ENCODE measurements at regions not wholly inside any gene's neighbourhood (a gene's known extent, or its start where the extent isn't known, plus 50 kb on each side); places are given as distances from the start of the nearest gene placed in this dataset.

- WGBS = 84% methylated on average over 4 of the region's 4 CpGs
- H3K27ac ChIP-seq = no peak overlapping the region
- H3K9me3 ChIP-seq = no peaks in the 10 kb centered on the region
- no peaks in the 10 kb centered on the region for H3K4me1 ChIP-seq
- no peaks in the 10 kb centered on the region for H3K36me3 ChIP-seq
- H3K27me3 ChIP-seq = no peaks in the 10 kb centered on the region
- TF ChIP-seq POLR2A (IDR thresholded peaks at IDR 0.05) (no peak), POLR2AphosphoS5 (IDR thresholded peaks at IDR 0.05) (no peak), EP300 (IDR thresholded peaks at IDR 0.05) (no peak)
- TF ChIP-seq, protein P1, sequence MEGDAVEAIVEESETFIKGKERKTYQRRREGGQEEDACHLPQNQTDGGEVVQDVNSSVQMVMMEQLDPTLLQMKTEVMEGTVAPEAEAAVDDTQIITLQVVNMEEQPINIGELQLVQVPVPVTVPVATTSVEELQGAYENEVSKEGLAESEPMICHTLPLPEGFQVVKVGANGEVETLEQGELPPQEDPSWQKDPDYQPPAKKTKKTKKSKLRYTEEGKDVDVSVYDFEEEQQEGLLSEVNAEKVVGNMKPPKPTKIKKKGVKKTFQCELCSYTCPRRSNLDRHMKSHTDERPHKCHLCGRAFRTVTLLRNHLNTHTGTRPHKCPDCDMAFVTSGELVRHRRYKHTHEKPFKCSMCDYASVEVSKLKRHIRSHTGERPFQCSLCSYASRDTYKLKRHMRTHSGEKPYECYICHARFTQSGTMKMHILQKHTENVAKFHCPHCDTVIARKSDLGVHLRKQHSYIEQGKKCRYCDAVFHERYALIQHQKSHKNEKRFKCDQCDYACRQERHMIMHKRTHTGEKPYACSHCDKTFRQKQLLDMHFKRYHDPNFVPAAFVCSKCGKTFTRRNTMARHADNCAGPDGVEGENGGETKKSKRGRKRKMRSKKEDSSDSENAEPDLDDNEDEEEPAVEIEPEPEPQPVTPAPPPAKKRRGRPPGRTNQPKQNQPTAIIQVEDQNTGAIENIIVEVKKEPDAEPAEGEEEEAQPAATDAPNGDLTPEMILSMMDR (IDR thresholded peaks at IDR 0.05) = no peak
- H3K4me3 ChIP-seq = no peak overlapping the region
- DNase-seq (ENCODE audit: low spot score in 2 of 2) = no peak
Observed at GRCh38 chr2:194925742-194926141, 731.3 kb upstream of the SLC39A10 start.

DNA sequence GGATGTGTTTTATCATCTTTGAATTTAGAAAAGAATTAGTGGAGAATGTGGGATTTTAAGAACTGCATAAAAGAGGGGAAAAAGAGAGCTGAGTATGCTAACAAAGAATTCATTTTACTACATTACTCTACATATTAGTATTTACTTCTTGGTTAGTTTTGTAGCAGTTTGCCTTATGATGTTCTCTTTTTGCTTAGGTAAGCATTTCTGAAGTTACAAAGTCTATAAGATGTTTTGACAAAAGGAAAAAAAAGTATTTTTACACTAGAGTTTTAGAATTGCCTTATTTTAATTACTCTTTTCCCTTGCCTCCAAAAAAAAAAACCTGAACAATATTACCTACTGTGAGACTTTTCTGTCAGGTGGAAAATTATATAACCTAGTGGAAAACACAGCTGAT, 739.5 kb upstream of the SLC39A10 start:
- no peak for DNase-seq (ENCODE audit: low spot score in 2 of 2)
- H3K27ac ChIP-seq = no peak overlapping the region
- no peak overlapping the region for H3K4me3 ChIP-seq
- H3K9me3 ChIP-seq = no peaks in the 10 kb centered on the region
- H3K27me3 ChIP-seq = no peaks in the 10 kb centered on the region
- no peaks in the 10 kb centered on the region for H3K4me1 ChIP-seq
- TF ChIP-seq POLR2A (IDR thresholded peaks at IDR 0.05) = no peak
- TF ChIP-seq, protein P1 (IDR thresholded peaks at IDR 0.05) = no peak
- no peak for TF ChIP-seq EP300 (IDR thresholded peaks at IDR 0.05)
- no peak for TF ChIP-seq POLR2AphosphoS5 (IDR thresholded peaks at IDR 0.05)
- no peaks in the 10 kb centered on the region for H3K36me3 ChIP-seq

DNA sequence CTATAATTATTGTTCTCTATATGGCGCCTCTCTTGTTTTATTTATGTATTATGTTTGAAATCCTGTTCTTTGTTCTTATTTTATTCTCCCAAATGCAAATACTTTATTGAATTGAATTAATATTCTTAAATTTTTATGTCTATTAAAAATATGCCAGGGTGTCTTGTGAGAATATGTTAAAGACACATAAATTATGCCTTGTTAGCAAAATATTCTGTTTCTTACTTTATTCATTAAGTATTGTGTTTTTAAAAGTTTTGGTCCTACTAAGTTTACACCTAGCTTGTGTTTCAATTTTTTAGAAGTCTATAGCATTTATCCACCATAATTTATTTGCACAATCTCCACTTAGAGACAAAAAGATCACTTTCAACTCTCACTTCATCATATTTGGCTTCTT, 741.5 kb upstream of the SLC39A10 start:
- Histone ChIP-seq H3K27me3 (no peaks in the 10 kb centered on the region), H3K9me3 (no peaks in the 10 kb centered on the region), H3K36me3 (no peaks in the 10 kb centered on the region), H3K27ac (no peak overlapping the region), H3K4me1 (no peaks in the 10 kb centered on the region), H3K4me3 (no peak overlapping the region)
- 88% methylated on average over 1 of the region's 1 CpG for WGBS
- TF ChIP-seq EP300 (IDR thresholded peaks at IDR 0.05) (no peak), POLR2A (IDR thresholded peaks at IDR 0.05) (no peak), POLR2AphosphoS5 (IDR thresholded peaks at IDR 0.05) (no peak)
- TF ChIP-seq, protein P1 (IDR thresholded peaks at IDR 0.05) = no peak
- DNase-seq (ENCODE audit: low spot score in 2 of 2) = no peak

DNA sequence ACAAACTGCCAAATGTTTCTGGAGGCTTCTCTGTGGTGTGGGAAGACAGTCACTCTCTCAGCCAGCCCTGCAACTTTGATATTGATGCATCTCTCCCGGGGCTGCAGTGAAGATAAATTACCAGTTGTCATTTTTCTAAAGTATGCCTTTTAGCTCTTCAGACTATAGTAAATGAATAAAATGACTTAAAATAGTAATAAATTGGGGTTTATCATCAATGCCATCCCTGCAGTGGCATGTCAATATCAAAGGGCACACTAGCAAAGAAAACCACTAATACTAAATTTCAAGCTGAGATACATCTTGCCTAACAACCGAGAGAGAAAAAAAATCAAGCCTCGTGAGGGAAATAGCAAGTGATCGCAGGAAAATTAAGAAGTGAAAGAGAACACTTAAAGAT, 749.5 kb upstream of the SLC39A10 start:
- 59% methylated on average over 4 of the region's 4 CpGs for WGBS
- TF ChIP-seq POLR2AphosphoS5 (IDR thresholded peaks at IDR 0.05) (no peak), EP300 (IDR thresholded peaks at IDR 0.05) (no peak), POLR2A (IDR thresholded peaks at IDR 0.05) (no peak)
- TF ChIP-seq, protein P1 (IDR thresholded peaks at IDR 0.05) = no peak
- Histone ChIP-seq H3K4me3 (no peak overlapping the region), H3K36me3 (no peaks in the 10 kb centered on the region), H3K9me3 (no peaks in the 10 kb centered on the region), H3K4me1 (no peaks in the 10 kb centered on the region), H3K27ac (no peak overlapping the region), H3K27me3 (no peaks in the 10 kb centered on the region)
- no peak for DNase-seq (ENCODE audit: low spot score in 2 of 2)

GRCh38 chr2:194896871-194897270, 760.2 kb upstream of the SLC39A10 start:
- no peak overlapping the region for H3K4me3 ChIP-seq
- H3K36me3 ChIP-seq = no peaks in the 10 kb centered on the region
- H3K4me1 ChIP-seq = no peaks in the 10 kb centered on the region
- DNase-seq (ENCODE audit: low spot score in 2 of 2) = no peak
- 71% methylated on average over 2 of the region's 2 CpGs for WGBS
- no peak overlapping the region for H3K27ac ChIP-seq
- H3K27me3 ChIP-seq = no peaks in the 10 kb centered on the region
- TF ChIP-seq EP300 (IDR thresholded peaks at IDR 0.05) = no peak
- TF ChIP-seq, protein P1 (IDR thresholded peaks at IDR 0.05) = no peak
- no peak for TF ChIP-seq POLR2A (IDR thresholded peaks at IDR 0.05)
- TF ChIP-seq POLR2AphosphoS5 (IDR thresholded peaks at IDR 0.05) = no peak
- no peaks in the 10 kb centered on the region for H3K9me3 ChIP-seq

All from suprapubic skin (tissue), 4 donors.